Omental fat pad (tissue), 3 donors: ENCODE measurements at regions not wholly inside any gene's neighbourhood (a gene's known extent, or its start where the extent isn't known, plus 50 kb on each side); places are given as distances from the start of the nearest gene placed in this dataset.

Experiments used
- ATAC-seq: fragments of 150-250 bp; one replicate; pipeline ENCODE4 v1.9.1; 2016; ENCODE audit warnings: mild to moderate bottlenecking, moderate library complexity; ENCODE audit not compliant: low FRiP score
- DNase-seq: peaks from one replicate; pipeline ENCODE4 v3.0.0-alpha.2; 2019; ENCODE audit warnings: low spot score
- CTCF ChIP-seq, 3 donors: fragments of 450-650 bp; IDR thresholded peaks; one replicate each; pipeline ENCODE4 v1.5.1; 2016 to 2017; ENCODE audit warnings: antibody characterized with exemption in 3 of 3, mild to moderate bottlenecking in 3 of 3, moderate library complexity in 2 of 3

- DNase-seq (no peak), ATAC-seq (no peak)
- no peak for TF ChIP-seq CTCF (IDR thresholded peaks at IDR 0.05)
Measured at GRCh38 chr16:85232369-85233142, 120.3 kb upstream of the CIBAR2 start.

GRCh38 chr16:85233516-85233915 is 121.2 kb upstream of the CIBAR2 start:
- TF ChIP-seq CTCF (IDR thresholded peaks at IDR 0.05): no peak
- no peak for ATAC-seq
- DNase-seq: no peak

GRCh38 chr16:85234310-85235204 is 122.3 kb upstream of the CIBAR2 start:
- ATAC-seq (peak; percentile 60), DNase-seq (no peak)
- TF ChIP-seq CTCF (IDR thresholded peaks at IDR 0.05): no peak

- no peak for ATAC-seq
- no peak for DNase-seq
- TF ChIP-seq CTCF (IDR thresholded peaks at IDR 0.05): no peak
Measured at GRCh38 chr16:85235991-85236817, 123.9 kb upstream of the CIBAR2 start.

GRCh38 chr16:85236818-85237150 is 124.5 kb upstream of the CIBAR2 start:
- TF ChIP-seq CTCF (IDR thresholded peaks at IDR 0.05): no peak
- DNase-seq (no peak), ATAC-seq (no peak)

GRCh38 chr16:85237817-85238216 is 125.5 kb upstream of the CIBAR2 start:
- TF ChIP-seq CTCF (IDR thresholded peaks at IDR 0.05): no peak
- no peak for DNase-seq
- no peak for ATAC-seq
